ENCODE measurements at regions not wholly inside any gene's neighbourhood (a gene's known extent, or its start where the extent isn't known, plus 50 kb on each side); places are given as distances from the start of the nearest gene placed in this dataset.

- TF ChIP-seq GRHL1 (CRISPR knock-in tag; conservative IDR thresholded peaks at IDR 0.05): no peak
- TF ChIP-seq ZNF430 (CRISPR knock-in tag; IDR thresholded peaks at IDR 0.05): no peak
- TF ChIP-seq TIGD3 (CRISPR knock-in tag; IDR thresholded peaks at IDR 0.05; ENCODE audit: borderline replicate concordance): no peak
- TF ChIP-seq KMT2B (CRISPR knock-in tag; IDR thresholded peaks at IDR 0.05): no peak
- no peak for TF ChIP-seq JDP2 (CRISPR knock-in tag; IDR thresholded peaks at IDR 0.05; ENCODE audit: borderline replicate concordance)
Observed at GRCh38 chr7:54112567-54112966, 429.6 kb upstream of the VSTM2A start (continued).

GRCh38 chr7:54115028-54115763 is 427.0 kb upstream of the VSTM2A start:
- Histone ChIP-seq H3K9me3 (ENCODE audit: low read length) (peaks cover 76% of the 10 kb centered on the region), H4K20me1 (ENCODE audit: insufficient read depth, low read length) (no peaks in the 10 kb centered on the region), H3K9ac (ENCODE audit: insufficient read depth, low read depth, low read length) (no peak overlapping the region), H3K36me3 (replicated peaks in 1 of 2; ENCODE audit: control insufficient read depth in 1 of 2, insufficient read depth in 2 of 2, low read length in 2 of 2) (no peaks in the 10 kb centered on the region), H3K4me3 (replicated peaks in 1 of 3; ENCODE audit: insufficient read depth in 1 of 3, low read depth in 2 of 3, low read length in 3 of 3) (no peak overlapping the region), H3K79me2 (ENCODE audit: insufficient read depth, low read length) (no peaks in the 10 kb centered on the region), H3K27ac (ENCODE audit: extremely low read length, insufficient read depth, low read length) (no peak overlapping the region), H3K27me3 (ENCODE audit: control insufficient read depth in 1 of 2, insufficient read depth in 2 of 2, low read length in 2 of 2) (no peaks in the 10 kb centered on the region), H2AFZ (ENCODE audit: low read length) (no peak overlapping the region), H3K4me2 (ENCODE audit: low read depth, low read length) (no peak overlapping the region), H3K4me1 (ENCODE audit: insufficient read depth, low read length) (no peaks in the 10 kb centered on the region)
- ATAC-seq (no peak), DNase-seq (ENCODE audit: low spot score) (no peak), FAIRE-seq (no peak)
- intact Hi-C loops (cut with micrococcal nuclease; ENCODE audit: unreplicated experiment): no loop called here
- BruUV-seq (replicated peaks): no TSS peak
- ChIA-PET CTCF (ENCODE audit: low intra/inter-chr PET ratio, low total read pairs) (no interaction called here), POLR2A (no interaction called here)
- in situ Hi-C loops (cut with HindIII; ENCODE audit: extremely low pct_ligation_motif_present, low pct_unique_long_range_greater_than_20kb): no loop called here
- WGBS (ENCODE audit: low lambda C conversion rate): 0% methylated on average over 5 of the region's 9 CpGs
- TF ChIP-seq ZBTB8A (CRISPR knock-in tag; IDR thresholded peaks at IDR 0.05; ENCODE audit: borderline replicate concordance, low read depth) (no peak), ZMYM4 (CRISPR knock-in tag; IDR thresholded peaks at IDR 0.05) (no peak), XRCC5 (optimal IDR thresholded peaks at IDR 0.05; ENCODE audit: low read length) (no peak), ZNF367 (CRISPR knock-in tag; IDR thresholded peaks at IDR 0.05; ENCODE audit: borderline replicate concordance) (no peak), CHCHD3 (CRISPR knock-in tag; IDR thresholded peaks at IDR 0.05) (no peak), ZSCAN21 (CRISPR knock-in tag; IDR thresholded peaks at IDR 0.05; ENCODE audit: borderline replicate concordance) (no peak), ZNF205 (CRISPR knock-in tag; IDR thresholded peaks at IDR 0.05) (no peak), UBTF (CRISPR knock-in tag; IDR thresholded peaks at IDR 0.05) (no peak), TFDP2 (CRISPR knock-in tag; IDR thresholded peaks at IDR 0.05) (no peak), RXRA (CRISPR knock-in tag; IDR thresholded peaks at IDR 0.05) (no peak), ZNF619 (CRISPR knock-in tag; IDR thresholded peaks at IDR 0.05) (no peak), ZNF430 (CRISPR knock-in tag; IDR thresholded peaks at IDR 0.05) (no peak), TGIF2 (CRISPR knock-in tag; IDR thresholded peaks at IDR 0.05) (no peak), KDM1A (CRISPR knock-in tag; IDR thresholded peaks at IDR 0.05) (no peak)
